Trophoblast cell (in vitro differentiated cells and primary cell): ENCODE measurements at regions not wholly inside any gene's neighbourhood (a gene's known extent, or its start where the extent isn't known, plus 50 kb on each side); places are given as distances from the start of the nearest gene placed in this dataset.

Experiments used
- DNase-seq, 2 donors: peaks; one replicate each; pipeline ENCODE4 v3.0.0-alpha.2; 2016
- H2AFZ ChIP-seq: 2 replicates; pipeline ENCODE4 v1.6.1; 2013; ENCODE audit warnings: low read length, moderate library complexity, mild to moderate bottlenecking; ENCODE audit not compliant: insufficient read depth, poor library complexity
- H2AK5ac ChIP-seq: 2 replicates; pipeline ENCODE4 v1.6.1; 2013; ENCODE audit warnings: mild to moderate bottlenecking, low read length
- H2BK120ac ChIP-seq: 2 replicates; pipeline ENCODE4 v1.6.1; 2013; ENCODE audit warnings: low read length, mild to moderate bottlenecking, moderate library complexity; ENCODE audit not compliant: insufficient read depth, poor library complexity
- H2BK12ac ChIP-seq: 2 replicates; pipeline ENCODE4 v1.6.1; 2013; ENCODE audit warnings: mild to moderate bottlenecking, low read length, moderate library complexity
- H2BK5ac ChIP-seq: 2 replicates; pipeline ENCODE4 v1.6.1; 2013; ENCODE audit warnings: low read length, low read depth, moderate library complexity, mild to moderate bottlenecking; ENCODE audit not compliant: poor library complexity
- H3K14ac ChIP-seq: 2 replicates; pipeline ENCODE4 v1.6.1; 2013; ENCODE audit warnings: mild to moderate bottlenecking, low read length
- H3K18ac ChIP-seq: 2 replicates; pipeline ENCODE4 v1.6.1; 2013; ENCODE audit warnings: mild to moderate bottlenecking, low read length
- H3K23ac ChIP-seq: 2 replicates; pipeline ENCODE4 v1.6.1; 2013; ENCODE audit warnings: low read length
- H3K27ac ChIP-seq: 2 replicates; pipeline ENCODE4 v1.5.1; 2013; ENCODE audit warnings: low read depth, mild to moderate bottlenecking, inconsistent platforms, low read length, moderate library complexity
- H3K27me3 ChIP-seq: 2 replicates; pipeline ENCODE4 v1.6.1; 2013; ENCODE audit warnings: inconsistent platforms, mild to moderate bottlenecking, low read length, moderate library complexity; ENCODE audit not compliant: insufficient read depth
- H3K36me3 ChIP-seq, 2 experiments: 1 replicate in 1 of 2; 2 replicates in 1 of 2; pipeline ENCODE4 v1.6.1; 2013; ENCODE audit warnings: low read length in 2 of 2, mild to moderate bottlenecking in 2 of 2, moderate library complexity in 1 of 2; ENCODE audit not compliant: insufficient read depth in 2 of 2, control insufficient read depth in 1 of 2
- H3K4ac ChIP-seq: 2 replicates; pipeline ENCODE4 v1.6.1; 2013; ENCODE audit warnings: low read depth, mild to moderate bottlenecking, low read length, moderate library complexity
- H3K4me1 ChIP-seq, 2 experiments: 1 replicate in 1 of 2; 2 replicates in 1 of 2; pipeline ENCODE4 v1.6.1; 2013; ENCODE audit warnings: low read length in 2 of 2, mild to moderate bottlenecking in 2 of 2, moderate library complexity in 1 of 2; ENCODE audit not compliant: insufficient read depth in 2 of 2, control insufficient read depth in 1 of 2
- H3K4me2 ChIP-seq: 2 replicates; pipeline ENCODE4 v1.6.1; 2013; ENCODE audit warnings: inconsistent platforms, mild to moderate bottlenecking, low read length, moderate library complexity
- H3K4me3 ChIP-seq: 2 replicates; pipeline ENCODE4 v1.5.1; 2013; ENCODE audit warnings: mild to moderate bottlenecking, low read depth, low read length, inconsistent platforms
- H3K79me1 ChIP-seq: one replicate; pipeline ENCODE4 v1.6.1; 2013; ENCODE audit warnings: low read length
- H3K79me2 ChIP-seq: 2 replicates; pipeline ENCODE4 v1.6.1; 2013; ENCODE audit warnings: low read length, mild to moderate bottlenecking; ENCODE audit not compliant: control insufficient read depth, insufficient read depth, poor library complexity
- H3K9ac ChIP-seq: 2 replicates; pipeline ENCODE4 v1.6.1; 2013; ENCODE audit warnings: mild to moderate bottlenecking, low read length
- H3K9me3 ChIP-seq: 2 replicates; pipeline ENCODE4 v1.6.1; 2013; ENCODE audit warnings: low read depth, mild to moderate bottlenecking, control low read depth, inconsistent platforms, low read length; ENCODE audit not compliant: insufficient read depth
- H4K12ac ChIP-seq: 2 replicates; pipeline ENCODE4 v1.6.1; 2013; ENCODE audit warnings: low read depth, mild to moderate bottlenecking, low read length, moderate library complexity
- H4K8ac ChIP-seq: 2 replicates; pipeline ENCODE4 v1.6.1; 2013; ENCODE audit warnings: low read depth, mild to moderate bottlenecking, low read length, moderate library complexity
- H4K91ac ChIP-seq: one replicate; pipeline ENCODE4 v1.6.1; 2013; ENCODE audit warnings: low read depth, mild to moderate bottlenecking, low read length, moderate library complexity
- WGBS: extraction: QIAGEN DNeasy Blood & Tissue Kit; methylation state at CpG from one replicate; pipeline ENCODE4 v1.1.7; 2013; ENCODE audit warnings: missing lambda C conversion rate; ENCODE audit not compliant: insufficient read length, insufficient coverage; ENCODE audit errors: extremely low coverage; 5-methylcytosine and 5-hydroxymethylcytosine counted together

- Histone ChIP-seq H4K8ac (no peak overlapping the region), H3K9ac (no peak overlapping the region), H2BK120ac (no peak overlapping the region), H3K79me2 (no peaks in the 10 kb centered on the region), H2AFZ (no peak overlapping the region), H3K4me2 (no peak overlapping the region), H2AK5ac (no peak overlapping the region), H3K27me3 (no peaks in the 10 kb centered on the region), H3K9me3 (peaks cover 6% of the 10 kb centered on the region), H3K14ac (no peak overlapping the region), H3K23ac (no peak overlapping the region), H4K12ac (no peak overlapping the region), H4K91ac (no peak overlapping the region), H3K27ac (no peak overlapping the region), H2BK12ac (no peak overlapping the region), H3K79me1 (no peaks in the 10 kb centered on the region), H3K18ac (no peak overlapping the region), H2BK5ac (no peak overlapping the region), H3K4me3 (no peak overlapping the region), H3K4me1 (peaks cover 0 to 4% of the 10 kb centered on the region in 2 experiments), H3K36me3 (no peaks in the 10 kb centered on the region), H3K4ac (no peak overlapping the region)
- no CpG with 5 or more reads among the region's 13 CpGs for WGBS
- DNase-seq = no peak
Measured at GRCh38 chr1:226494092-226494609, 54.4 kb upstream of the STUM start.

GRCh38 chr1:226495716-226496115, 52.8 kb upstream of the STUM start:
- Histone ChIP-seq H2BK12ac (no peak overlapping the region), H4K12ac (no peak overlapping the region), H3K4ac (no peak overlapping the region), H3K27me3 (no peaks in the 10 kb centered on the region), H3K18ac (no peak overlapping the region), H3K79me1 (no peaks in the 10 kb centered on the region), H3K27ac (no peak overlapping the region), H2AFZ (no peak overlapping the region), H3K4me1 (peaks cover 0 to 4% of the 10 kb centered on the region in 2 experiments), H3K14ac (no peak overlapping the region), H3K36me3 (no peaks in the 10 kb centered on the region), H3K79me2 (no peaks in the 10 kb centered on the region), H4K91ac (no peak overlapping the region), H3K23ac (no peak overlapping the region), H3K9ac (no peak overlapping the region), H3K9me3 (peaks cover 6% of the 10 kb centered on the region), H3K4me3 (no peak overlapping the region), H2AK5ac (no peak overlapping the region), H3K4me2 (no peak overlapping the region), H4K8ac (no peak overlapping the region), H2BK120ac (no peak overlapping the region), H2BK5ac (no peak overlapping the region)
- no peak for DNase-seq
- no CpG with 5 or more reads among the region's 4 CpGs for WGBS

DNA sequence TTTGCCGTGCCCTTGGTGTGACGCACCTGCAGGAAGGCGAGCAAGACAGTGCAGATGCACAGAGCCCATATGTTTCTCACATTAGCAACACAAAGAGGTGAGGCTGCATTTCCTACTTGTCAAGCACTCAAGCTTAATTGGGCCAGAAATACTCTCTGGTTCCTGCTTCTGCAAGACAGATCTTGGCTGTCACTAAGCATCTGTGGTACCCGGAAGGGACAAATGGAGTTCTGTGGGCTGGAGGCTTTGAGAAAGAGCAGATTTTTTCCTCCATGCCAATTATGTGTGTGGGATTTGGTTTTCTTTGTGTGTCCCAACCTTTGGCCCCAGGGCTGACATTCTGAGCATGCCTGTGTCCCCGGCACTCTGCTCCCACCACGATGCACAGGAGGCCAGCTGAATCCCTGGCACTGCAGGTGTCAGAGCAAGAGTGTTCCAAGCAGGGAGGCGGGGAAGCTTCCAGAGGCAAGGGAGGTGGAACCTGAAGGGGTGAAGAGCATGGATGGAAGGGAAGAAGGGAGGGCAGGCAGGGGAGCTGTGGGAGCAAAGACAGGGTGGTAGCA, 52.0 kb upstream of the STUM start:
- no peaks in the 10 kb centered on the region for H3K79me1 ChIP-seq
- no peak overlapping the region for H2AK5ac ChIP-seq
- no peak overlapping the region for H3K9ac ChIP-seq
- H2BK120ac ChIP-seq = no peak overlapping the region
- H2BK5ac ChIP-seq = no peak overlapping the region
- H3K9me3 ChIP-seq = peaks cover 6% of the 10 kb centered on the region
- H2AFZ ChIP-seq = no peak overlapping the region
- peak in 1 of 2 donors; percentile 35 for DNase-seq
- no peak overlapping the region for H3K18ac ChIP-seq
- H3K14ac ChIP-seq = no peak overlapping the region
- H2BK12ac ChIP-seq = no peak overlapping the region
- H4K8ac ChIP-seq = no peak overlapping the region
- H3K4ac ChIP-seq = no peak overlapping the region
- H4K91ac ChIP-seq = no peak overlapping the region
- H3K23ac ChIP-seq = no peak overlapping the region
- H3K27me3 ChIP-seq = no peaks in the 10 kb centered on the region
- H3K27ac ChIP-seq = no peak overlapping the region
- WGBS = no CpG with 5 or more reads among the region's 7 CpGs
- no peak overlapping the region for H3K4me2 ChIP-seq
- H3K79me2 ChIP-seq = no peaks in the 10 kb centered on the region
- peaks cover 0 to 4% of the 10 kb centered on the region in 2 experiments for H3K4me1 ChIP-seq
- no peak overlapping the region for H3K4me3 ChIP-seq
- H3K36me3 ChIP-seq = no peaks in the 10 kb centered on the region
- H4K12ac ChIP-seq = no peak overlapping the region

DNA sequence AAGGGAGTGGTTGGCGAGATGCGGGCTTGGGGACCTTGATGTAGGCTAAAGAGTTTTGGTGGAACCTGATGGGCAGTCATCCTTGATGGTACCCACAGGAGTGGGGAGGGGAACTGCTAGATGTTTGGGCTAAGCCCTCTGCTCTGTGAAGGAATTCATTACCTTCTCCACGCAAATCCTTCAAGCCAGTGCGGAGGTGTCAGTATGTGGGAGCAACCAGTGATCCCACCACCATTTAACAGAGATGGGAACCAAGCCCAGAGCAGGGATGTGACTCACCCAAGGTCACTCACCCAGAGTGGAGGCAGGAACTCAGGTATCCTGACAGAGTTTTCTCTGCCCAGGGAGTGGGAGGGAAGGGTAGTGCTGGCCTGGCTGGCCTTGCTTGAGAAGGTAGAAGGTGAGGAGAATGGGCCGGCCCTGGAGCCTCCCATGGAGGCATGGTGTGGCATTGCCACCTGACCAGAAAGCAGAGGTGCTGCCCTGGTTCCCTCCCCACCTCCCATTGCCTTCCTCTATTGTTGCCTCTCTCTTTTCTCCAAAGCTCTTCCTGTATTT, 51.2 kb upstream of the STUM start:
- Histone ChIP-seq H3K14ac (no peak overlapping the region), H4K91ac (no peak overlapping the region), H3K23ac (no peak overlapping the region), H2BK120ac (no peak overlapping the region), H3K79me1 (no peaks in the 10 kb centered on the region), H2BK5ac (no peak overlapping the region), H3K36me3 (no peaks in the 10 kb centered on the region), H2AK5ac (no peak overlapping the region), H3K4ac (no peak overlapping the region), H3K4me2 (no peak overlapping the region), H3K9me3 (peaks cover 6% of the 10 kb centered on the region), H3K18ac (no peak overlapping the region), H3K9ac (no peak overlapping the region), H4K12ac (no peak overlapping the region), H3K79me2 (no peaks in the 10 kb centered on the region), H2BK12ac (no peak overlapping the region), H3K4me1 (peaks cover 0 to 2% of the 10 kb centered on the region in 2 experiments), H4K8ac (no peak overlapping the region), H3K4me3 (no peak overlapping the region), H3K27me3 (no peaks in the 10 kb centered on the region), H3K27ac (no peak overlapping the region), H2AFZ (no peak overlapping the region)
- DNase-seq = no peak
- no CpG with 5 or more reads among the region's 5 CpGs for WGBS
